22Rv1 (cell line): ENCODE measurements at regions not wholly inside any gene's neighbourhood (a gene's known extent, or its start where the extent isn't known, plus 50 kb on each side); places are given as distances from the start of the nearest gene placed in this dataset.

Source experiments
- CTCF ChIP-seq: fragments of 450-650 bp; IDR thresholded peaks from 2 replicates; pipeline ENCODE4 v1.5.1; 2017; ENCODE audit warnings: mild to moderate bottlenecking
- ZFX ChIP-seq: fragments of 450-650 bp; IDR thresholded peaks from 2 replicates; pipeline ENCODE4 v1.6.1; 2017; ENCODE audit warnings: antibody characterized with exemption, borderline replicate concordance

- no peak for TF ChIP-seq CTCF
- no peak for TF ChIP-seq ZFX
Measured at GRCh38 chr5:125276096-125276495, 529.7 kb upstream of the ZNF608 start.
